Left lung (tissue), 4 donors: ENCODE measurements at regions not wholly inside any gene's neighbourhood (a gene's known extent, or its start where the extent isn't known, plus 50 kb on each side); places are given as distances from the start of the nearest gene placed in this dataset.

Experiments
- ATAC-seq: fragments of 200-7000 bp; cut with Tn5 transposase; one replicate; pipeline ENCODE4 v1.9.1; 2020; ENCODE audit warnings: moderate library complexity
- DNase-seq, 4 donors: peaks; one replicate each; pipeline ENCODE4 v3.0.0-alpha.2; 2013 to 2020
- H3K27ac ChIP-seq, 2 donors: fragments of 200-600 bp; sonication (generic) in 1 of 2; one replicate each; pipeline versions ENCODE4 v1.5.0 to v1.8.0; 2020 to 2021
- H3K27me3 ChIP-seq, 2 donors: fragments of 200-600 bp; sonication (generic) in 1 of 2; one replicate each; pipeline versions ENCODE4 v1.5.0 to v1.8.0; 2020 to 2021
- H3K36me3 ChIP-seq, 2 donors: fragments of 200-600 bp; sonication (generic) in 1 of 2; one replicate each; pipeline versions ENCODE4 v1.5.0 to v1.8.0; 2020 to 2021
- H3K4me1 ChIP-seq, 2 donors: fragments of 200-600 bp; one replicate each; pipeline ENCODE4 v1.8.0; 2021
- H3K4me3 ChIP-seq, 2 donors: fragments of 200-600 bp; sonication (generic) in 1 of 2; one replicate each; pipeline versions ENCODE4 v1.5.0 to v1.8.0; 2020 to 2021; ENCODE audit warnings: mild to moderate bottlenecking in 1 of 2
- H3K9me3 ChIP-seq, 2 donors: fragments of 200-600 bp; sonication (generic) in 1 of 2; one replicate each; pipeline versions ENCODE4 v1.5.0 to v1.8.0; 2020 to 2021
- CTCF ChIP-seq, 2 donors: fragments of 200-600 bp; sonication (generic) in 1 of 2; IDR thresholded peaks; one replicate each; pipeline versions ENCODE4 v1.5.0 to v1.8.0; 2021; ENCODE audit warnings: antibody characterized with exemption in 2 of 2
- intact Hi-C, 2 donors: fragments of 100-400 bp; cut with DNase I; formaldehyde crosslinking; loops; one replicate each; pipeline versions ENCODE4 v1.11.2 to v1.14.2; 2022
- donor health status: DM: no; HTN: yes; CAD: no.
- donor health status: DM: no; HTN: no; CAD: no.

DNA sequence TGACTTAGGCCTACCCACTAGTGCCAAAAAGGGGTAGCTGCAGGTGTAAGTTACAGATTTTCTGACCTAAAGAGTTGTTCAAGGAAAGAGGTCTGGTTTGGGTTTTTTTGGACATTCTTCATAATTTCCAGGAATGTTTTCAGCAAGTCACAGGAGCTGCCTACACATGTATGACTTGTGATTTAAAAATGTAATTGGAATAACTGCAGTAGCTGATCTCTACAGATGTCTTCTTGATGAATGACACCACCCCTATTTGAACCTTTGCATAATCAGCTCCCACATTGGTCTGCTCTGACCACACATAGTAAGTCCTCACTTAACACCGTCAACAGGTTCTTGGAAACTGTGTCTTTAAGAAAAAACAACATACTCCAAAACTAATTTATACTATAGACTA lies 481.4 kb downstream of the RASEF start:
- ATAC-seq (no peak), DNase-seq (no peak)
- TF ChIP-seq CTCF (IDR thresholded peaks at IDR 0.05) = no peak
- Histone ChIP-seq H3K4me3 (no peak overlapping the region), H3K27ac (no peak overlapping the region), H3K4me1 (no peaks in the 10 kb centered on the region), H3K27me3 (no peaks in the 10 kb centered on the region), H3K36me3 (no peaks in the 10 kb centered on the region), H3K9me3 (peaks cover 0 to 4% of the 10 kb centered on the region in 2 donors)
- intact Hi-C loops = no loop called here

GRCh38 chr9:82581935-82582334 lies 481.0 kb downstream of the RASEF start:
- Histone ChIP-seq H3K27me3 (no peaks in the 10 kb centered on the region), H3K9me3 (peaks cover 0 to 4% of the 10 kb centered on the region in 2 donors), H3K4me1 (no peaks in the 10 kb centered on the region), H3K4me3 (no peak overlapping the region), H3K27ac (no peak overlapping the region), H3K36me3 (no peaks in the 10 kb centered on the region)
- intact Hi-C loops = no loop called here
- ATAC-seq (no peak), DNase-seq (no peak)
- TF ChIP-seq CTCF (IDR thresholded peaks at IDR 0.05) = no peak

- Histone ChIP-seq H3K4me3 (no peak overlapping the region), H3K9me3 (peaks cover 0 to 4% of the 10 kb centered on the region in 2 donors), H3K27me3 (no peaks in the 10 kb centered on the region), H3K4me1 (no peaks in the 10 kb centered on the region), H3K36me3 (no peaks in the 10 kb centered on the region), H3K27ac (no peak overlapping the region)
- no peak for TF ChIP-seq CTCF (IDR thresholded peaks at IDR 0.05)
- ATAC-seq (no peak), DNase-seq (no peak)
- intact Hi-C loops = no loop called here
These were observed 480.2 kb downstream of the RASEF start for GRCh38 chr9:82582693-82583092.

DNA sequence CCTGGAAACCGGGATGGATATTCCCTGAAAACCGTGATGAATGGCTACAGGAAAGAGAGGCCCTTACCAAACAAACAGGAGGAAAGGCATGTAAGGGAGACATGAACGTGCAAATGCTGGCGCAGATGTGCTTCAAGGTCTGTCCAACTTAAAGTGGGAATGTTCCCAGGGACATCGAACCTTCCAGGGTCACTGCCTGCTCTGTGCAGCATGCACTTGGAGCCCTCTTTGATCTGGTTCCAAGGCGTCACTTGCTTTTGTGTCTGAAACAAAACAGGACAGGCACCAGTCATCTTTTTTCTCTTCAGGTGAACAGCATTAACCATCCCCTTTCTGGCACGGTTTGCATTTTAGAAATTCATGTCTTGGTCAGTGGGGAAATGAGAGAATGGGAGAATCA lies 479.4 kb downstream of the RASEF start:
- no peak for TF ChIP-seq CTCF (IDR thresholded peaks at IDR 0.05)
- Histone ChIP-seq H3K27me3 (no peaks in the 10 kb centered on the region), H3K4me1 (no peaks in the 10 kb centered on the region), H3K36me3 (no peaks in the 10 kb centered on the region), H3K9me3 (peaks cover 0 to 4% of the 10 kb centered on the region in 2 donors), H3K27ac (no peak overlapping the region), H3K4me3 (no peak overlapping the region)
- DNase-seq (no peak), ATAC-seq (no peak)
- intact Hi-C loops = no loop called here

- H3K27ac ChIP-seq = no peak overlapping the region
- H3K27me3 ChIP-seq = no peaks in the 10 kb centered on the region
- no peaks in the 10 kb centered on the region for H3K9me3 ChIP-seq
- ATAC-seq = no peak
- DNase-seq = no peak
- no peaks in the 10 kb centered on the region for H3K4me1 ChIP-seq
- H3K4me3 ChIP-seq = no peak overlapping the region
- no peak for TF ChIP-seq CTCF (IDR thresholded peaks at IDR 0.05)
- no peaks in the 10 kb centered on the region for H3K36me3 ChIP-seq
- intact Hi-C loops = no loop called here
These were observed 478.5 kb downstream of the RASEF start for GRCh38 chr9:82584349-82584863.
